HepG2 (cell line): ENCODE measurements at regions not wholly inside any gene's neighbourhood (a gene's known extent, or its start where the extent isn't known, plus 50 kb on each side); places are given as distances from the start of the nearest gene placed in this dataset.

Experiments used
- ARID5B ChIP-seq: IDR thresholded peaks from 2 replicates; pipeline ENCODE4 v1.4.0; 2020; ENCODE audit warnings: mild to moderate bottlenecking, missing genetic modification reagents
- BCL6 ChIP-seq: IDR thresholded peaks from 2 replicates; pipeline ENCODE4 v1.6.1; 2016; ENCODE audit warnings: missing genetic modification reagents, missing compliant biosample characterization
- FOXP1 ChIP-seq, 2 experiments: fragments of 450-650 bp in 1 of 2; IDR thresholded peaks; 2 replicates each; pipeline ENCODE4 v1.6.1; 2017 to 2018; ENCODE audit warnings: antibody characterized with exemption in 1 of 2
- HOXA7 ChIP-seq: sonication (generic); formaldehyde crosslinking; IDR thresholded peaks from 2 replicates; pipeline ENCODE4 v1.8.1; 2022; ENCODE audit warnings: mild to moderate bottlenecking, missing genetic modification reagents, moderate library complexity
- KMT2B ChIP-seq: IDR thresholded peaks from 2 replicates; pipeline ENCODE4 v1.6.1; 2016; ENCODE audit warnings: missing genetic modification reagents, missing compliant biosample characterization
- MYPOP ChIP-seq: sonication (generic); formaldehyde crosslinking; IDR thresholded peaks from 2 replicates; pipeline ENCODE4 v1.8.1; 2023; ENCODE audit warnings: mild to moderate bottlenecking, moderate library complexity, missing genetic modification reagents
- NR1H2 ChIP-seq: sonication (generic); formaldehyde crosslinking; IDR thresholded peaks from 2 replicates; pipeline ENCODE4 v1.8.1; 2022; ENCODE audit warnings: low read depth, missing genetic modification reagents, borderline replicate concordance
- RBFOX2 ChIP-seq: fragments of 200-400 bp; formaldehyde crosslinking; IDR thresholded peaks from 2 replicates; pipeline ENCODE4 v1.6.1; 2017; ENCODE audit warnings: low read depth, mild to moderate bottlenecking, low read length
- ZGPAT ChIP-seq: IDR thresholded peaks from 2 replicates; pipeline ENCODE4 v1.6.1; 2016; ENCODE audit warnings: mild to moderate bottlenecking
- ZNF253 ChIP-seq: sonication (generic); formaldehyde crosslinking; IDR thresholded peaks from 2 replicates; pipeline ENCODE4 v1.8.0; 2022; ENCODE audit warnings: mild to moderate bottlenecking, missing genetic modification reagents, borderline replicate concordance
- ZNF710 ChIP-seq: sonication (generic); formaldehyde crosslinking; IDR thresholded peaks from 2 replicates; pipeline ENCODE4 v1.5.0; 2020; ENCODE audit warnings: mild to moderate bottlenecking, missing genetic modification reagents, borderline replicate concordance
- TF ChIP-seq, protein P1 (sequence below): sonication (generic); formaldehyde crosslinking; IDR thresholded peaks from 2 replicates; pipeline ENCODE4 v1.9.0; 2021; ENCODE audit warnings: mild to moderate bottlenecking, missing genetic modification reagents

DNA sequence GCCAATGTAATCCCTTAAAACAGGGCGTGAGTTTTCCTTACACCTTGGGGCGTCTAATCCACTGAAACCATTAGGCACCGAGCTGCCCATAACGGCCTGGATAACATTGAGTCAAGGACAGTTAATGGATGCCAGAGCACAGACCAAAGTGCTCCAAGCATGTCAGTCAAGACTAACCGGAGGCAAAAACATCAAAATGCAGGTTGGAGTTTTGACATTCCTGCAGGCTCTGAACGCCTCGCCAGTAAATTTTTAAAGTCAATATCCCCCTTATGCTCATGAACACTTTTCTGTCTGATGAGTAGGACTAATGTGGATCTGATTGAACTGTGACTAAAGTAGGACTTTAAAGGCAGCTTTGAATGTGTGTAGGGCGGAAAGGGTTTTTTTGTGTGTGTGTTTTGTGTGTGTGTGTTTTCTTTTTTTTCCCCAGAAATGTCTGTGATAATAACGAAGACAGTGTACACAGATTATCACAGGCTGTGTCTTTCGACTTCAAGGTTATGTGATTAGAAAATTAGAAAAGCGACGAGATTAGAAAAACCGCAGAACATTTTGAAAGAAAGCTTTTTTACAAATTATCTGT, 194.2 kb upstream of the PROX1 start (continued):
- TF ChIP-seq ZNF710 (CRISPR knock-in tag) (peak; percentile 37; the same call in 1 of the 2 replicates), BCL6 (CRISPR knock-in tag) (peak; percentile 28; the same call in 1 of the 2 replicates), ZNF253 (no peak), HOXA7 (CRISPR knock-in tag) (no peak), ZGPAT (peak; percentile 75), KMT2B (CRISPR knock-in tag) (peak; percentile 50; the same call in 1 of the 2 replicates), FOXP1 (IDR thresholded peaks at IDR 0.05) (no peak), FOXP1 (CRISPR knock-in tag; IDR thresholded peaks at IDR 0.05) (peak; percentile 36; the same call in 1 of the 2 replicates), MYPOP (CRISPR knock-in tag) (no peak), NR1H2 (CRISPR knock-in tag) (no peak), ARID5B (CRISPR knock-in tag) (peak; percentile 74), RBFOX2 (no peak)
- TF ChIP-seq, protein P1, sequence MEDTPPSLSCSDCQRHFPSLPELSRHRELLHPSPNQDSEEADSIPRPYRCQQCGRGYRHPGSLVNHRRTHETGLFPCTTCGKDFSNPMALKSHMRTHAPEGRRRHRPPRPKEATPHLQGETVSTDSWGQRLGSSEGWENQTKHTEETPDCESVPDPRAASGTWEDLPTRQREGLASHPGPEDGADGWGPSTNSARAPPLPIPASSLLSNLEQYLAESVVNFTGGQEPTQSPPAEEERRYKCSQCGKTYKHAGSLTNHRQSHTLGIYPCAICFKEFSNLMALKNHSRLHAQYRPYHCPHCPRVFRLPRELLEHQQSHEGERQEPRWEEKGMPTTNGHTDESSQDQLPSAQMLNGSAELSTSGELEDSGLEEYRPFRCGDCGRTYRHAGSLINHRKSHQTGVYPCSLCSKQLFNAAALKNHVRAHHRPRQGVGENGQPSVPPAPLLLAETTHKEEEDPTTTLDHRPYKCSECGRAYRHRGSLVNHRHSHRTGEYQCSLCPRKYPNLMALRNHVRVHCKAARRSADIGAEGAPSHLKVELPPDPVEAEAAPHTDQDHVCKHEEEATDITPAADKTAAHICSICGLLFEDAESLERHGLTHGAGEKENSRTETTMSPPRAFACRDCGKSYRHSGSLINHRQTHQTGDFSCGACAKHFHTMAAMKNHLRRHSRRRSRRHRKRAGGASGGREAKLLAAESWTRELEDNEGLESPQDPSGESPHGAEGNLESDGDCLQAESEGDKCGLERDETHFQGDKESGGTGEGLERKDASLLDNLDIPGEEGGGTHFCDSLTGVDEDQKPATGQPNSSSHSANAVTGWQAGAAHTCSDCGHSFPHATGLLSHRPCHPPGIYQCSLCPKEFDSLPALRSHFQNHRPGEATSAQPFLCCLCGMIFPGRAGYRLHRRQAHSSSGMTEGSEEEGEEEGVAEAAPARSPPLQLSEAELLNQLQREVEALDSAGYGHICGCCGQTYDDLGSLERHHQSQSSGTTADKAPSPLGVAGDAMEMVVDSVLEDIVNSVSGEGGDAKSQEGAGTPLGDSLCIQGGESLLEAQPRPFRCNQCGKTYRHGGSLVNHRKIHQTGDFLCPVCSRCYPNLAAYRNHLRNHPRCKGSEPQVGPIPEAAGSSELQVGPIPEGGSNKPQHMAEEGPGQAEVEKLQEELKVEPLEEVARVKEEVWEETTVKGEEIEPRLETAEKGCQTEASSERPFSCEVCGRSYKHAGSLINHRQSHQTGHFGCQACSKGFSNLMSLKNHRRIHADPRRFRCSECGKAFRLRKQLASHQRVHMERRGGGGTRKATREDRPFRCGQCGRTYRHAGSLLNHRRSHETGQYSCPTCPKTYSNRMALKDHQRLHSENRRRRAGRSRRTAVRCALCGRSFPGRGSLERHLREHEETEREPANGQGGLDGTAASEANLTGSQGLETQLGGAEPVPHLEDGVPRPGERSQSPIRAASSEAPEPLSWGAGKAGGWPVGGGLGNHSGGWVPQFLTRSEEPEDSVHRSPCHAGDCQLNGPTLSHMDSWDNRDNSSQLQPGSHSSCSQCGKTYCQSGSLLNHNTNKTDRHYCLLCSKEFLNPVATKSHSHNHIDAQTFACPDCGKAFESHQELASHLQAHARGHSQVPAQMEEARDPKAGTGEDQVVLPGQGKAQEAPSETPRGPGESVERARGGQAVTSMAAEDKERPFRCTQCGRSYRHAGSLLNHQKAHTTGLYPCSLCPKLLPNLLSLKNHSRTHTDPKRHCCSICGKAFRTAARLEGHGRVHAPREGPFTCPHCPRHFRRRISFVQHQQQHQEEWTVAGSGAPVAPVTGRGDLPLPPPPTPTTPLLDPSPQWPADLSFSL, result peak; percentile 95
